Liver (tissue), 7 donors: ENCODE measurements at regions not wholly inside any gene's neighbourhood (a gene's known extent, or its start where the extent isn't known, plus 50 kb on each side); places are given as distances from the start of the nearest gene placed in this dataset.
A peak's percentile ranks its signal among the peaks of the same experiment; 100 is the strongest.
"Not testable (repeated sequence)": the region's sequence is repeated elsewhere in the genome, so short reads cannot be mapped to it uniquely, and the experiment has no call there.

Experiments
- DNase-seq: peaks from one replicate; pipeline ENCODE4 v3.0.0-alpha.2; 2017; ENCODE audit warnings: low spot score
- H3K27ac ChIP-seq, 2 donors: one replicate each; pipeline ENCODE4 v1.7.0; 2013; ENCODE audit warnings: inconsistent platforms in 2 of 2, low read length in 2 of 2, control low read depth in 1 of 2, low read depth in 1 of 2, mild to moderate bottlenecking in 1 of 2
- H3K27me3 ChIP-seq, 4 donors: one replicate each; pipeline versions ENCODE4 v1.6.1 to v1.7.0; 2013; ENCODE audit warnings: low read length in 3 of 4, inconsistent platforms in 1 of 4, mild to moderate bottlenecking in 1 of 4, moderate library complexity in 1 of 4; ENCODE audit not compliant: control insufficient read depth in 4 of 4, insufficient read depth in 4 of 4
- H3K36me3 ChIP-seq, 4 donors: one replicate each; pipeline versions ENCODE4 v1.6.1 to v1.7.0; 2013; ENCODE audit warnings: low read length in 3 of 4, mild to moderate bottlenecking in 3 of 4, low read depth in 1 of 4, moderate library complexity in 1 of 4; ENCODE audit not compliant: control insufficient read depth in 4 of 4, insufficient read depth in 3 of 4
- H3K4me1 ChIP-seq, 4 donors: one replicate each; pipeline versions ENCODE4 v1.6.1 to v1.7.0; 2013; ENCODE audit warnings: low read length in 3 of 4, mild to moderate bottlenecking in 3 of 4, moderate library complexity in 1 of 4; ENCODE audit not compliant: control insufficient read depth in 4 of 4, insufficient read depth in 4 of 4
- H3K4me3 ChIP-seq, 3 donors: one replicate each; pipeline versions ENCODE4 v1.6.1 to v1.7.0; 2013; ENCODE audit warnings: low read length in 3 of 3, control low read depth in 1 of 3, low read depth in 1 of 3, mild to moderate bottlenecking in 1 of 3
- H3K9ac ChIP-seq, 2 donors: one replicate each; pipeline ENCODE4 v1.7.0; 2013; ENCODE audit warnings: low read length in 2 of 2, mild to moderate bottlenecking in 2 of 2, moderate library complexity in 2 of 2, control low read depth in 1 of 2, low read depth in 1 of 2
- H3K9me3 ChIP-seq, 4 donors: one replicate each; pipeline versions ENCODE4 v1.6.1 to v1.7.0; 2013; ENCODE audit warnings: low read length in 3 of 4; ENCODE audit not compliant: control insufficient read depth in 4 of 4
- EGR1 ChIP-seq, 2 donors: IDR thresholded peaks; 2 replicates each; pipeline ENCODE4 v1.6.1; 2016 to 2018; ENCODE audit warnings: antibody characterized with exemption in 2 of 2, low read depth in 2 of 2
- FOXA1 ChIP-seq: IDR thresholded peaks from 2 replicates; pipeline ENCODE4 v1.6.1; 2016; ENCODE audit warnings: antibody characterized with exemption
- FOXA2 ChIP-seq: IDR thresholded peaks from 2 replicates; pipeline ENCODE4 v1.6.1; 2016; ENCODE audit warnings: antibody characterized with exemption
- GABPA ChIP-seq, 2 donors: IDR thresholded peaks in 1 of 2; conservative IDR thresholded peaks in 1 of 2; 2 replicates each; pipeline ENCODE4 v1.6.1; 2016; ENCODE audit warnings: antibody characterized with exemption in 2 of 2, mild to moderate bottlenecking in 1 of 2, moderate library complexity in 1 of 2
- HNF4A ChIP-seq, 2 donors: conservative IDR thresholded peaks; 2 replicates each; pipeline ENCODE4 v1.6.1; 2016; ENCODE audit warnings: antibody characterized with exemption in 2 of 2, mild to moderate bottlenecking in 2 of 2
- JUND ChIP-seq, 2 donors: IDR thresholded peaks; 2 replicates each; pipeline ENCODE4 v1.6.1; 2016; ENCODE audit warnings: antibody characterized with exemption in 2 of 2
- MAX ChIP-seq: IDR thresholded peaks from 2 replicates; pipeline ENCODE4 v1.6.1; 2016; ENCODE audit warnings: antibody characterized with exemption
- RAD21 ChIP-seq, 2 donors: IDR thresholded peaks; 2 replicates each; pipeline ENCODE4 v1.6.1; 2016; ENCODE audit warnings: antibody characterized with exemption in 2 of 2, mild to moderate bottlenecking in 2 of 2
- RXRA ChIP-seq, 2 donors: IDR thresholded peaks; 2 replicates each; pipeline ENCODE4 v1.6.1; 2017 to 2018; ENCODE audit warnings: antibody characterized with exemption in 2 of 2, mild to moderate bottlenecking in 1 of 2
- YY1 ChIP-seq: IDR thresholded peaks from 2 replicates; pipeline ENCODE4 v1.6.1; 2016; ENCODE audit warnings: antibody characterized with exemption, mild to moderate bottlenecking
- WGBS: extraction: QIAGEN DNeasy Blood & Tissue Kit; methylation state at CpG from one replicate; pipeline ENCODE4 v1.1.7; 2013; 5-methylcytosine and 5-hydroxymethylcytosine counted together
- donor health status: healthy.
- donor health status: healthy.
- donor health status: healthy.
- donor health status: healthy.

GRCh38 chr4:22625311-22625710, 67.4 kb upstream of the GBA3 start (continued):
- TF ChIP-seq MAX (no peak), RAD21 (IDR thresholded peaks at IDR 0.05) (no peak), FOXA2 (no peak), RXRA (IDR thresholded peaks at IDR 0.05) (no peak), JUND (IDR thresholded peaks at IDR 0.05) (no peak), FOXA1 (no peak), EGR1 (IDR thresholded peaks at IDR 0.05; ENCODE audit: low read depth in 2 of 2) (no peak), HNF4A (conservative IDR thresholded peaks at IDR 0.05) (no peak), GABPA (IDR thresholded peaks at IDR 0.05 in 1 of 2, conservative IDR thresholded peaks at IDR 0.05 in 1 of 2) (no peak), YY1 (no peak)

- not testable (repeated sequence) for H3K9me3 ChIP-seq, H3K27ac ChIP-seq, H3K9ac ChIP-seq, DNase-seq, H3K4me3 ChIP-seq, H3K27me3 ChIP-seq, H3K4me1 ChIP-seq, H3K36me3 ChIP-seq
Measured at GRCh38 chr4:22627851-22628250, 64.9 kb upstream of the GBA3 start.

- not testable (repeated sequence) for H3K27ac ChIP-seq, H3K4me3 ChIP-seq
- WGBS = 87% methylated on average over 11 of the region's 11 CpGs
Measured at GRCh38 chr4:22630161-22630975, 62.4 kb upstream of the GBA3 start.

GRCh38 chr4:22631167-22631566, 61.6 kb upstream of the GBA3 start:
- H3K9me3 ChIP-seq, DNase-seq, H3K27ac ChIP-seq, H3K4me1 ChIP-seq, H3K4me3 ChIP-seq, H3K27me3 ChIP-seq, H3K36me3 ChIP-seq, H3K9ac ChIP-seq: not testable (repeated sequence)
- 95% methylated on average over 5 of the region's 5 CpGs for WGBS

More at GRCh38 chr4:22630161-22630975, 62.4 kb upstream of the GBA3 start:
- H3K9me3 ChIP-seq, DNase-seq, H3K9ac ChIP-seq, H3K4me1 ChIP-seq, H3K27me3 ChIP-seq, H3K36me3 ChIP-seq: not testable (repeated sequence)

- Histone ChIP-seq H3K4me1 (peaks cover 0 to 4% (median under 1%) of the 10 kb centered on the region in 4 donors), H3K27ac (no peak overlapping the region), H3K36me3 (no peaks in the 10 kb centered on the region), H3K4me3 (peak overlapping the region; percentile 8 to 46 (median 45)), H3K9ac (no peak overlapping the region), H3K9me3 (no peaks in the 10 kb centered on the region), H3K27me3 (no peaks in the 10 kb centered on the region)
- TF ChIP-seq HNF4A (conservative IDR thresholded peaks at IDR 0.05) (no peak), GABPA (IDR thresholded peaks at IDR 0.05 in 1 of 2, conservative IDR thresholded peaks at IDR 0.05 in 1 of 2) (peak in 1 of 2 donors; percentile 30)
- DNase-seq = no peak
- 67% methylated on average over 69 of the region's 69 CpGs for WGBS
Measured at GRCh38 chr4:22634541-22635181, 58.1 kb upstream of the GBA3 start.

- H3K36me3 ChIP-seq, H3K27me3 ChIP-seq, H3K9me3 ChIP-seq, DNase-seq, H3K9ac ChIP-seq, H3K4me1 ChIP-seq, H3K27ac ChIP-seq: not testable (repeated sequence)
- 89% methylated on average over 4 of the region's 4 CpGs for WGBS
- H3K4me3 ChIP-seq = peak overlapping the region in 2 of 3 donors; percentile 8 to 46
Measured at GRCh38 chr4:22635182-22635549, 57.6 kb upstream of the GBA3 start.
